ENCODE measurements at regions not wholly inside any gene's neighbourhood (a gene's known extent, or its start where the extent isn't known, plus 50 kb on each side); places are given as distances from the start of the nearest gene placed in this dataset.

DNA sequence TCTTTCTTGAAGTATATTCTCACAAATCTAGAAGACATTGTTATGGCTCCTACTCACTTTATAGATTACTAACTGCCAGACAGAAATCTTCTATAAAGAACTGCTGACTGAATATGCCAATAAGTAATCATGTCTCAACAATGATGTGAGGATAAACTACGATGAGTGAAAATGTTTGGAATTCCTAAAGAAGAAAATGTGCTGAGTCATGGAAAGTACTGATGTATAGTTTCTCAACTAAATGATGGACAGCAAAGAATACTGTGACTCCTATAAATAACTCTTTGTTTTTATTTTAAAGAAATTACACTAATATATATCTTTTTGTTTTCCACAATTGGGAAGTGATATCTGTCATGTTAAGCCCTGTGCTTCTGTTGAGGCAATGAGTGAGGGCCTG lies 232.9 kb downstream of the LNPK start:
- no peak for TF ChIP-seq POLR2A (IDR thresholded peaks at IDR 0.05)
- no peak for TF ChIP-seq CTCF (IDR thresholded peaks at IDR 0.05)
